Karpas-422 (cell line): ENCODE measurements at regions not wholly inside any gene's neighbourhood (a gene's known extent, or its start where the extent isn't known, plus 50 kb on each side); places are given as distances from the start of the nearest gene placed in this dataset.

Experiments used
- DNase-seq: peaks from one replicate; pipeline ENCODE4 v3.0.0-alpha.2; 2015
- H2AFZ ChIP-seq: fragments of 200-600 bp; sonication (generic); 2 replicates; pipeline ENCODE4 v1.6.1; 2014; ENCODE audit warnings: antibody characterized with exemption, low read length, mixed read lengths
- H3K27ac ChIP-seq: fragments of 200-600 bp; sonication (generic); 2 replicates; pipeline ENCODE4 v1.5.1; 2014; ENCODE audit warnings: mild to moderate bottlenecking, low read length, moderate library complexity
- H3K27me3 ChIP-seq: fragments of 200-600 bp; sonication (generic); 2 replicates; pipeline ENCODE4 v1.6.1; 2014; ENCODE audit warnings: low read length, mixed read lengths
- H3K36me3 ChIP-seq: fragments of 200-600 bp; sonication (generic); 2 replicates; pipeline ENCODE4 v1.6.1; 2014; ENCODE audit warnings: low read length, mixed read lengths; ENCODE audit not compliant: insufficient read depth
- H3K4me1 ChIP-seq: fragments of 200-600 bp; sonication (generic); 2 replicates; pipeline ENCODE4 v1.6.1; 2014; ENCODE audit warnings: mild to moderate bottlenecking, low read length, mixed read lengths
- H3K4me2 ChIP-seq: fragments of 200-600 bp; sonication (generic); 2 replicates; pipeline ENCODE4 v1.6.1; 2014; ENCODE audit warnings: low read length, low read depth, mild to moderate bottlenecking; ENCODE audit not compliant: poor library complexity, severe bottlenecking
- H3K4me3 ChIP-seq: fragments of 200-600 bp; sonication (generic); 2 replicates; pipeline ENCODE4 v1.5.1; 2014; ENCODE audit warnings: mild to moderate bottlenecking, antibody characterized with exemption, low read length, mixed read lengths
- H3K79me2 ChIP-seq: fragments of 200-600 bp; sonication (generic); 2 replicates; pipeline ENCODE4 v1.6.1; 2014; ENCODE audit warnings: mild to moderate bottlenecking, low read length, mixed read lengths
- H3K9ac ChIP-seq: fragments of 200-600 bp; sonication (generic); 2 replicates; pipeline ENCODE4 v1.6.0; 2014; ENCODE audit warnings: low read length
- H3K9me2 ChIP-seq: fragments of 200-600 bp; sonication (generic), shearing (Covaris generic); replicated peaks from 2 replicates; pipeline ENCODE4 v1.6.0; 2014; ENCODE audit warnings: mild to moderate bottlenecking, low read length, moderate library complexity; ENCODE audit not compliant: insufficient read depth
- H3K9me3 ChIP-seq: fragments of 300-700, 200-600 bp; sonication (generic); 2 replicates; pipeline ENCODE4 v1.6.1; 2014; ENCODE audit warnings: low read length, mixed read lengths
- H4K20me1 ChIP-seq: fragments of 200-600 bp; sonication (generic); 2 replicates; pipeline ENCODE4 v1.6.1; 2014; ENCODE audit warnings: mild to moderate bottlenecking, antibody characterized with exemption, low read length, low read depth; ENCODE audit not compliant: insufficient read depth

DNA sequence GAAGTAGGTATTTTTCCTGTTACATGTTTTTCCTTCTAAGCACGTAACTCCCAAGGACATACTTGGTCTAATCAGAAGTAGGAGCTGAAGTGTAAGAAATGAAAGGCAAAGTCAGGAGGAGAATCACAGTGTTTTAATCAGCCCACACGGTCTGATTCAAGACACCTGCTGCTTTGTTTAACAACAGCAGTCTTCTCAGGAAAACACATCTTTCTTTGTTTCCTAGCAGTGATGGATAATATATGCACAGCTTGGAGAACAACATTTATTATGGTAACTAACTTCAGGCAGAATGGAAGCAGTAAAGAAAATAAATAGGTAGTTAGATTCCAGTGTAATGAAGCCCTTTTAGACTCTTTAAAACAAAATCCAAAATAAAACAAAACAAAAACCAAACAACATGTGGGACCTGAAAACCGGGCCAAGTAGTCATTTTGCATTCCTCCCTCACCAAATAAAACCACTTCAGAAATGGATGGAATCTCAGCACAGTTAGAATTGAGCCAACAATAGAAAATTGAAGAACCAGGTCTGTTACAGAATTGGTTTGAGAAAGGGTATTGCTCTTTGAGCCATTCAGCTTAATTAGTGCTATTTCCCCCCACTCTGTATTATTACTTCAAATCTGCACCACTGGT lies 61.1 kb upstream of the UGP2 start:
- no peaks in the 10 kb centered on the region for H4K20me1 ChIP-seq
- no peaks in the 10 kb centered on the region for H3K4me1 ChIP-seq
- no peak overlapping the region for H3K27ac ChIP-seq
- H2AFZ ChIP-seq = no peak overlapping the region
- no peak overlapping the region for H3K9ac ChIP-seq
- no peak overlapping the region for H3K4me2 ChIP-seq
- no peaks in the 10 kb centered on the region for H3K79me2 ChIP-seq
- H3K4me3 ChIP-seq = no peak overlapping the region
- H3K36me3 ChIP-seq = no peaks in the 10 kb centered on the region
- H3K9me2 ChIP-seq = no peaks in the 10 kb centered on the region
- no peaks in the 10 kb centered on the region for H3K9me3 ChIP-seq
- no peaks in the 10 kb centered on the region for H3K27me3 ChIP-seq
- no peak for DNase-seq

DNA sequence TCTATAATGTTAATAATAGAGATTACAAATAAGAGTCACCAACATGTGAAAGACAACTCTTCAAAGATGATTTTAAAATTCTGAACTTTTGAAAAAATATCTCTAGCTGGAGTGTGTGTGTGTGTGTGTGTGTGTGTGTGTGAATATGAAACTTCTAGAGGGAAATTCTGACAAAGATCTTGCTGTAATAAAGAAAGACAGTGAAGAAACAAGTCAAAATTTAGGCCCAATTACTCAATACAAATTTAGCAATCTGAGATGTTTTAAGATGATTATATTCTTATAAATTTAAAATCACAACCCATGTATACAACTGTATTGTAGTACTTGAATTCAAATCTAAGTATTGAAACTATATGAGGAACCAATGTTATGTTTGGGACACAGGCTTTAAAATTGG lies 57.2 kb upstream of the UGP2 start:
- Histone ChIP-seq H3K36me3 (no peaks in the 10 kb centered on the region), H3K27ac (no peak overlapping the region), H3K27me3 (no peaks in the 10 kb centered on the region), H3K9me2 (no peaks in the 10 kb centered on the region), H4K20me1 (no peaks in the 10 kb centered on the region), H3K79me2 (no peaks in the 10 kb centered on the region), H3K4me2 (no peak overlapping the region), H3K4me3 (no peak overlapping the region), H3K9ac (no peak overlapping the region), H3K9me3 (no peaks in the 10 kb centered on the region), H3K4me1 (no peaks in the 10 kb centered on the region), H2AFZ (no peak overlapping the region)
- no peak for DNase-seq

DNA sequence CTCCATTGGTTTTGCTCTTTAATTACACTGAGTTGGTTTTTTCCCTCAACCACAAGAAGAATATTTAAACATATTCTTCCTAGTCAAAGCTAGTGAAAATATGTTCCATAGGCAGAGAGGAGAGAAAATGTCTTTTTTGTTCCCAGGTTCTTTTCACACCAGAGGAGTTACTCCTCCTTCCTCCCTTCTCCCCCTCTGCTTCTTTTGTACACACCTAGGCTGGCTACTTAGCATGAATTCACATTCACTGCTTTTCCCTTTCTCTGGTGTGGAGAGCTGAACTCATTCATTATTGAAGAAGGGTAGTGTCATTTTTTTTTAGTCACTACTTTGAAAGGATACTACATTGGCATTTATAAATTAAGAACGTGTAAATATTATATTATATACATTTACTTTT lies 56.6 kb upstream of the UGP2 start:
- H3K9ac ChIP-seq = no peak overlapping the region
- no peaks in the 10 kb centered on the region for H3K27me3 ChIP-seq
- no peaks in the 10 kb centered on the region for H3K79me2 ChIP-seq
- DNase-seq = no peak
- no peak overlapping the region for H2AFZ ChIP-seq
- no peaks in the 10 kb centered on the region for H3K4me1 ChIP-seq
- no peaks in the 10 kb centered on the region for H3K9me3 ChIP-seq
- H3K9me2 ChIP-seq = no peaks in the 10 kb centered on the region
- no peak overlapping the region for H3K4me3 ChIP-seq
- no peaks in the 10 kb centered on the region for H4K20me1 ChIP-seq
- no peaks in the 10 kb centered on the region for H3K36me3 ChIP-seq
- no peak overlapping the region for H3K4me2 ChIP-seq
- H3K27ac ChIP-seq = no peak overlapping the region

DNA sequence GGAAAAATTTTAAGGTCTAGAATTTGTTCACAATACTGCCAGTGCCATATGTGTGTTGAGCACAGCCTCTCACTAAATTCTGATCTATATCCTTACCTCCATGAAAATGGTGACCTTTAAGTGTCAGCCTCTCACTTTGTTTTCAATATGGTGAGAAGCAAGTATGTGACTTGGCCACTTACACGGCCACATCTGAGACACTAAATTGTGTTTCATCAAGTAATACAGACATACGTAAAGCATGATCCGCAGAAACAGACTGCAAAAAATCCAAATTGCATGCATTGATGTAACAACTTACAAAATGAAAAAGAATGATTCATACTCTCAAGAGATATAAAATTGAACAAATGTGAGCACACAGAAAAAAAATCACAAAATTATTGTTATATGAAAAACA lies 55.2 kb upstream of the UGP2 start:
- Histone ChIP-seq H3K27me3 (no peaks in the 10 kb centered on the region), H3K9ac (no peak overlapping the region), H2AFZ (no peak overlapping the region)

DNA sequence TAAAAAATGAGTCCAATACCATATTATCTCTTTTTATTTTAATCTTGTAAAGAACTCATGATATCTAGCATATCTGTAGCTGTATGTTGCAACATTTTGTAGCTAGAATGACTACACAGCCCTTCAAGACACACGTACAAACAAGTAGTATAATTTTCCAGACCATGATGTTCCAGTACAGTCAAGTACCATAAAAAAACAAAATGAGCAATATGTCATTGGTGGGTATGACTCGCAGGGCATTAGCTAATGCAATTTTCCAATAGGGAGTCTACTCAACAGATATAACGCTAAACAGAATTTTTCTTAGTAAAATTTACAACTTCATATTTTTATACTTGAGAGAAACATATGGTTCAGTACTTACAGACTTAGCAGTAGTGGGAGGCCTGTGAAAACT lies 53.6 kb upstream of the UGP2 start:
- Histone ChIP-seq H3K9me3 (no peaks in the 10 kb centered on the region), H4K20me1 (no peaks in the 10 kb centered on the region), H3K9ac (no peak overlapping the region), H3K4me3 (no peak overlapping the region), H3K79me2 (no peaks in the 10 kb centered on the region), H3K27ac (no peak overlapping the region), H3K9me2 (no peaks in the 10 kb centered on the region), H3K27me3 (no peaks in the 10 kb centered on the region), H3K4me1 (no peaks in the 10 kb centered on the region), H3K4me2 (no peak overlapping the region), H2AFZ (no peak overlapping the region), H3K36me3 (no peaks in the 10 kb centered on the region)
- DNase-seq = no peak

More for the DNA sequence above, 55.2 kb upstream of the UGP2 start:
- Histone ChIP-seq H3K4me2 (no peak overlapping the region), H3K4me1 (no peaks in the 10 kb centered on the region), H4K20me1 (no peaks in the 10 kb centered on the region), H3K9me3 (no peaks in the 10 kb centered on the region), H3K27ac (no peak overlapping the region), H3K4me3 (no peak overlapping the region), H3K79me2 (no peaks in the 10 kb centered on the region), H3K9me2 (no peaks in the 10 kb centered on the region), H3K36me3 (no peaks in the 10 kb centered on the region)
- no peak for DNase-seq

DNA sequence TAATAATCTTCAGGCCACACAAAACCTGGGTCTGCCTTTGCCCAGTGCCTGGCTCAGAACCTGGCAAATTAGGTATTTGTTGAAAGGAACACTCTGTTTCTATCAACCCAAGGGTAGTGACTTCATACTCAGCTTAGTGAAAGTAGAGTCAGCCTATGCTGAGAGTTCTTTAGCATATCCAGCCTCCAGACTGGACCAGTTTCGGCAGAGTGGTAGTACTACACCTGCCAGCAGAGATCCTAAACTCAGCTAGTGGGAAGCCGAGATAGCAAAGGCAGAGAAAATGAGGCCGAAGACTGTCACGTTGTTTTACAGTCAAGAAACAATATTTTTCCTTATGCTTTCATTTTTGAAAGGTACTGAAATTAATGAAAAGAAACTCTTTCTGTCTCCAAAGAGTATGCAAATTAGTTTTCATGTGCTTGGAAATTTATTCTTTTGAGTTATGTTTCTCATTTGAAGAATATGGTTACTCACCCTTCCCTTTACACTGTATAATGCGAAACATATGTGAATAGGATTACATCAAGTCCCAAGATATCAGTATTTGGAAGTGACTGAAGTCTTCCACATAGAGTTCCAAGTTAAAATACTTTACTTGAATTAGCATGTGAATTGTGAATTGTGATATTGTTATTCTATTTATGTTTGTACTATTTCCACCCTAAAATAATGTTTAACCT lies 52.2 kb upstream of the UGP2 start:
- no peak for DNase-seq
- Histone ChIP-seq H3K27ac (no peak overlapping the region), H3K4me3 (no peak overlapping the region), H3K4me1 (no peaks in the 10 kb centered on the region), H3K9ac (no peak overlapping the region), H3K4me2 (no peak overlapping the region), H3K36me3 (no peaks in the 10 kb centered on the region), H3K27me3 (no peaks in the 10 kb centered on the region), H3K9me3 (no peaks in the 10 kb centered on the region), H4K20me1 (no peaks in the 10 kb centered on the region), H3K9me2 (no peaks in the 10 kb centered on the region), H2AFZ (no peak overlapping the region), H3K79me2 (no peaks in the 10 kb centered on the region)

DNA sequence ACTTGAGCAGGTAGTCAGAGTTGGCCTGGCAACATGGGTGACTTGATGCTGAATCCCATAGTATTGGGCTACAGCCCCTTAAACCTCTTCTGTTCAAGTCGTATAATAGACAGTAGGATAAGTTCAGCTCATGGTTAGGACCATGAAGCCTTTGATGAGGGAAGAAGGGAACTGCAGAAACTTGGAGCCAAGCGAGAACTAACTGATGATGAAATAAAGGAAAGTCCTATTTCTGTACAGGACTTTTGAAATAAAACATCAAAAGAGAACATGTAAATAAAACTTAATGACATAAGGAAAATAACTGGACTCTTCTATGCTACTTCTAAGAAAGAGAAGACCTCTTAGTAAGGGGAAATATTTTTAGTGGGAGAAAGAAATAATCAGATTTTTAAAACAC lies 51.2 kb upstream of the UGP2 start:
- no peak overlapping the region for H3K9ac ChIP-seq
- DNase-seq = no peak
- H3K4me1 ChIP-seq = no peaks in the 10 kb centered on the region
- H3K9me2 ChIP-seq = no peaks in the 10 kb centered on the region
- H3K4me2 ChIP-seq = no peak overlapping the region
- no peak overlapping the region for H2AFZ ChIP-seq
- H3K36me3 ChIP-seq = no peaks in the 10 kb centered on the region
- no peaks in the 10 kb centered on the region for H3K79me2 ChIP-seq
- no peaks in the 10 kb centered on the region for H4K20me1 ChIP-seq
- H3K27me3 ChIP-seq = no peaks in the 10 kb centered on the region
- no peaks in the 10 kb centered on the region for H3K9me3 ChIP-seq
- no peak overlapping the region for H3K27ac ChIP-seq
- H3K4me3 ChIP-seq = no peak overlapping the region

DNA sequence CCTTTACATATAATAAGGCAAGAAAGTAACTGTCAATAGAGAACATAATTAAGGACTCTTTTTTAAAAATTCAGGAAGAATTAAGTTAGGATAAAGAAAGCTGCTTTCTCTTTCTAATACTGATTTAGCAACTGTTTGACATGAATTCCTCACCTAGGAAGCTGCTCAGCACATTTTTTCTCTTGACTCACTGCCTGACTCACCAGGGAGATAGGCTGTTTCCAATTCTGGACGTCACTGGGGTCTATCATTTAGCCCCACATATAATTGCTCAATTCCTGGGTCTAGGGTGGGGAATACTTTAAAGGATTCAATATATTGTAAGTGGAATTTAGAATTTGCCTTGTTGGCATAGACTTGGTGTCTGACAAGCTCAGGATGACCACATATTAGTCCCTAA lies 50.8 kb upstream of the UGP2 start:
- H3K4me1 ChIP-seq = no peaks in the 10 kb centered on the region
- no peak overlapping the region for H3K27ac ChIP-seq
- H3K9me3 ChIP-seq = no peaks in the 10 kb centered on the region
- no peak overlapping the region for H2AFZ ChIP-seq
- no peaks in the 10 kb centered on the region for H3K79me2 ChIP-seq
- no peaks in the 10 kb centered on the region for H4K20me1 ChIP-seq
- no peak for DNase-seq
- H3K9ac ChIP-seq = no peak overlapping the region
- H3K36me3 ChIP-seq = no peaks in the 10 kb centered on the region
- no peaks in the 10 kb centered on the region for H3K27me3 ChIP-seq
- H3K4me2 ChIP-seq = no peak overlapping the region
- no peaks in the 10 kb centered on the region for H3K9me2 ChIP-seq
- no peak overlapping the region for H3K4me3 ChIP-seq
